ENCODE measurements at regions not wholly inside any gene's neighbourhood (a gene's known extent, or its start where the extent isn't known, plus 50 kb on each side); places are given as distances from the start of the nearest gene placed in this dataset.

DNA sequence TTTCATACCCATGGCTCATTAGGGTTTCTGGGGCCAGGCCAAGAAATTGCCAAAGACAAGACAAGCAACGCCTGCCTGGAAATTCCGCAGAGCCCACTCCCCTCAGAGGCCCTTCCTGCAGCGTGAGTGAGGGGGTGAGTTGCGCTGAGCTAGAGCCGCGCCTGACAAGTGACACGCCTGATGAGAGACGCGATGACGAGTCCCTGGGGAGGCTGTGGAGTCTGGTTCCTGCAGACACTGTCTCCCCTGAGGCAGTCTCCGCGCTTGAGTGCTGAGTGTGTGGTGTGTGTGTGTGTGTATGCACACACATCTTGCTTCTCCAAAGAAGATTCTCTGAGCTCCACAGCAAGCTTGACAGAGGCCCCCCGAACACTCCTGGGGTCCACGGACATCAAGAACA lies 269.8 kb downstream of the BCOR start:
- DNase-seq = peak in 7 of 42 donors; percentile 16 to 56 (median 40)
- intact Hi-C loops (cut with DNase I) = no loop called here

- DNase-seq = no peak
- intact Hi-C loops (cut with DNase I) = no loop called here
Measured at GRCh38 chrX:39828971-39829370, 268.8 kb downstream of the BCOR start.

DNA sequence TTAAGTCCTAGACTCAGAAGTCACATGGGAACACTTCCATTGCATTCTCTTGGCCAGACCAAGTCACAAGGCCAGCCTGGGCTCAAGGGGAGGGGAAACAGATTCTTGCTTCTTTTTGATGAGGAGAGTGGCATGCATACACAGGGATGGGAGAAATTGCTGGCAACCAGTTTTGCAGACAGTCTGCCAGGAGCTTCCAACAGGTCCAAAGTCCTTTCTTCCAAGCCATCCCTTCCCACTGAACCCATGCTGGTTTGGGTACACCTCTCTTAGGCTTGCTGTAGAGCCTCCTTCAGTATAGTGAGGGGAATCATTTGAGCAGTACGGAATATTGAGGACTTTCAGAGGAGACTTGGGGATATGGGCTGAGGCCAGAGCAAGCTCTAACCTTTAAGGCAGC lies 267.8 kb downstream of the BCOR start:
- intact Hi-C loops (cut with DNase I) = no loop called here
- no peak for DNase-seq

- no peak for DNase-seq
- intact Hi-C loops (cut with DNase I) = no loop called here
Measured at GRCh38 chrX:39830414-39830813, 267.3 kb downstream of the BCOR start.

GRCh38 chrX:39832211-39832610 lies 265.5 kb downstream of the BCOR start:
- intact Hi-C loops (cut with DNase I) = no loop called here
- DNase-seq = no peak

DNA sequence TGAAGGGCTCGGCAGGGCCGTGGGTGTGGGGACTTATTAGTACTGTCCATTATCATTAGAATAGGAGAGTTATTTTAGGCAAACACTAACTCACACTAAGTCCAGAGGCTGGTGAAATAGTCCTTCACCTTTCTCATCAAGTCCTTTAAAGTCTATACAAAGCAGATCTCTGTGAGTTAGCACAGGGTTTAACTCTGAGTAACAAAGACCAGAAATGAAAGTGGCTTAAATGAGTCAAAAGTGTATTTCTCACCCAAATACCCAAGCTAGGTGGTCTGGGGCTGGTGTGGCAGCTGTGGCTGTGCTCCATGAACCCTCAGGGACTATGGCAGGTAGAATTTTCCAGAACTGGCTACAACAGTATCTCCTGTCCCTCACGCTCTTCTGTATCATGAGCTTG lies 263.2 kb downstream of the BCOR start:
- intact Hi-C loops (cut with DNase I) = no loop called here

DNA sequence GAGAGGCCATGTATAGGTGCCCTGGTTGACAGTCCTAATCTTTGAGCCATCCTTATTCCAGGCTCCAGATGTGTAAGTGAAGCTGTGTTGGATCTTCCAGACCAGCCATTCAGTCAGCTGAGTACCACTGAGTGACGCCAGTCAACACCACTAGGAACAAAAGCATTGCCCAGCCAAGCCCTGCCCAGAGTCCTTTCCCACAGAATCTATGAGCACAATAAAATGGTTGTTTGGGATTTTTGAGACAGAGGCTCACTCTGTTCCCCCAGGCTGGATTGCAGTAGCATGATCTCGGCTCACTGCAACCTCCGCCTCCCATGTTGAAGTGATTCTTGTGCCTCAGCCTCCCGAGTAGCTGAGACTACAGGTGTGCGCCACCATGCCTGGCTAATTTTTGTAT lies 262.5 kb downstream of the BCOR start:
- DNase-seq = peak in 2 of 42 donors; percentile 20 to 43

More for the DNA sequence above, 263.2 kb downstream of the BCOR start:
- DNase-seq = no peak

DNA sequence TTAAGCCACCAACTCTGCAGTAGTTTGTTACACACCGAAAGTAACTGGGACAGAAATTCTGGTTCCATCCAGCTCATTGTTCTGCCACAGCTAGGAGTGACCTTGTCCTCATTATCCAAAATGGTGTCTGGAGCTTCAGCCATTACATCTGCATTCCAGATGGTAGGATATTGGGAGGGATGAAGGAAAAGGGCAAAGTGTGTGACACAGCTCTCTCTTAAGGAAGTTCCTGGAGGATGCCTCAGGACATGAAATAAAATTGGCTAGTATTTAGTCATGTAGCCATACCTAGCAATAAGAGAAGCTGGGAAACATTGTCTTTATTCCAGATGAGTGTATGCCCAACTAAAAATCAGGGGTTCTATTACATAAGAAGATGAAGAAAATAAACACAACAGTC lies 262.0 kb downstream of the BCOR start:
- intact Hi-C loops (cut with DNase I) = no loop called here
- no peak for DNase-seq

More for the DNA sequence above, 262.5 kb downstream of the BCOR start:
- intact Hi-C loops (cut with DNase I) = no loop called here

DNA sequence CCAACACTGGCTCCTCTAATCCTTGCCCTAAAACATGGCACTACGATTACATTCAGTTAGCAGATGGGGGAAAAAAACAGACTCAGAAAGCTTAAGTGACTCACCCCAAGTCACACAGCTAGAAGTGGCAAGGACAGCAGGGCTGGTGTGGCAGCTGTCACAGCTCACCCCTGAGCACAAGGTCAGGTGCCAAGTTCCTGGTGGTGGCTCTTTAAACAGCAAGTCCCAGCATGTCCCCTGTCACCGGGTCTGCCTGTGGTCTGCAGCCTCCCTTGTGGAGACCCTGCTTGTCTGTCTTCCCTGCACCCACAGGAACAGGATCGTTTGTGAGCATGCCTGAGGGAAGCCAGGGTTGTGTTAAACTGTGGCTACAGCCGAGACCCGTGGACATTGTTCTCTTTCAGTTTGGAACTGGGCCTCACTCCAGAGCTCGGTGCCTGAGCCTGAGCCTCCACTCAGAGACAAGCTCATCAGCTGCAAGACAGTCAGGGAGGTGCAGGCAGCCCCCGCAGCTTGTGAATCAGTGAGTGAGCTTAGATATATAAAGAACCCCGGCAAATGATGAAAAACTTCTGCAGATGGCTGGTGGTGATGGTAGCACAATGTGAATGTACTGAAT lies 260.8 kb downstream of the BCOR start:
- intact Hi-C loops (cut with DNase I) = no loop called here

DNA sequence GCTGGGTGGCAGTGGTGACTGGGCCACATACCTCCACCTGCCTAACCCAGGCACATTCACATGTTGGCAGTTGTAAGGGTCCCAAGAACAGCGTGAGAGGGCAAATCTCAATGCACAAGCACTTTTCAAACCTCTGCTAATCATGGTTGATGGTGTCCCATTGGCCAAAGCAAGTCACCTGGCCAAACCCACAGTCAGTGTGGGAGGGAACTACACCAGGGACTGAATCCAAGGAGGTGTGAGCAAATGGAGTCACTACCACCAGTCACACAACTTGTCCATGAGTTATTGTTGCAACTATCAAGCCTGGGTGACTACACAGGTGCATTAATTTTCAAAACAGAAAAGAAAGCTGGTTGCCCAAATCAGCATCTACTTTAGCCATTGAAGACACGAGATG lies 260.1 kb downstream of the BCOR start:
- DNase-seq = no peak
- intact Hi-C loops (cut with DNase I) = no loop called here

More for the DNA sequence above, 260.8 kb downstream of the BCOR start:
- no peak for DNase-seq

GRCh38 chrX:39839371-39839770 lies 258.4 kb downstream of the BCOR start:
- no peak for DNase-seq
- intact Hi-C loops (cut with DNase I) = no loop called here

GRCh38 chrX:39840133-39840532 lies 257.6 kb downstream of the BCOR start:
- intact Hi-C loops (cut with DNase I) = no loop called here

GRCh38 chrX:39840581-39841093 lies 257.1 kb downstream of the BCOR start:
- intact Hi-C loops (cut with DNase I) = no loop called here
- peak in 5 of 42 donors; percentile 9 to 36 (median 24) for DNase-seq

More at GRCh38 chrX:39840133-39840532, 257.6 kb downstream of the BCOR start:
- no peak for DNase-seq

DNA sequence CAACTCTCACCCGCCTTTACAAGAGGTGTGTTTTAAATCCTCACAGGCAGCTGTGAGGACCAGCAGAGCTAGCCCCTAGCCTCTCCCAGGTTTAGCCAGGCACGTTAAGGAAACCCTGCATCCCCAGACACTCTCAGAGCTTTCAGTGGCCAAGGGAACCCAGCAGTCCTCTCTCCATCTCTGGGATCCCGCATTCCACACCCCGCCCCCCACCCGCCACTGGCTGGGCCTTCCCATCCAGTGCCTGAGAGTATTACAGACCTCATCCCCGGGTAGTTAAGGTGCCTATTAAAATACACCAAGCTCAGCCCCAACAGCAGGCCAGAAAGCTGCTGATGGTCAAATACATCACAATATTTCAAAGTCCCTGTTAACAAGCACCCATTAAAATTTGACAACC lies 256.2 kb downstream of the BCOR start:
- no peak for DNase-seq
- intact Hi-C loops (cut with DNase I) = no loop called here

DNA sequence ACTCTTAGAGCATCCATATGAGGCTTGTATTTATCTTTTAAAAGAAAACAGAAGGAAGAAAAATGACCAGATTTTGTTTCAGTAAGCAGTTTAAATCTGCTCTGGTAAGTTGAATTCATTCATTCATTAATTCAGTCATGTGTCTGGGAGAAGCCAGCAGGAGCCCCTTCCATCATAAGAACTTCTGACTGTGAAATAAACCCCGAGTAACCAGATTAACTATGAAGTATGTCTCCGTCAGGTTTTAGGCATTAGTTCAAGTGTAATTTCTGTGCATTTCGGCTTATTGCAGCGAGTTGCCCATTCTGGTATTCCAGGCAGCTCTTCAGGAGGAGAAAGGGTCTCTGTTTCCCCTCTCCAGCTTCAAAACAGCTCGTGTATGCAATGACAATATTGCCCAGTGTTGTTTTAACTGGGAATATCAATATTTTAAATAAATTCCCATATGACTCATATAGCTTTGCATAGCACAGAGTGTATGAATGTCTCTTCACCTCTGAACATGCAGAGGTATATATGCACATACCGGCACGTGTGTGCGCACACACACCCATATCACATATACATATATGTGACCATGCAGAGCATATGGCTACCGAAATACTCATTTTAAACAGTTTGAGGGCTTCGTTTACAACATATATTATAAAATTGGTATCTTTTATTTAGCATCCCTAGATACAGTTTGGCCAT lies 255.3 kb downstream of the BCOR start:
- intact Hi-C loops (cut with DNase I) = no loop called here
- DNase-seq = no peak

DNA sequence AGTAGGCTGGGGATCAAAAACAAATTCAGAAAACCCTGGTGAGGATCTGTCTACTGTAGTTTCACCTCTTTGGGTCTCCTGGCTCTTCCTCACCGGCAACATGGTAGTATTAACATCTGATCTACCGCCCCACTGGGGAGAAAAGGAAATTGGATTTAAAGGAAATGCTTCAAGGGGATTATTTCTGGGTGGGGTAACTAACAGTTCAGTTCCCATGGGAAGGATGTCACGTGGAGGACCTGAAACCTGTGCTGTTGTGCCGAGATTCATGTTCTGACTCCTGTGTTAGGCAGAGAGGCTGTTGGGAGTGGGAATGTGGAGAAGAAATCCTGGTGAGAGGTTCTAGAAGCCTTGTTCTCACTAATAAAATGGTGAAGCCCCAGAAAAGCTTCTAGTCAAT lies 254.4 kb downstream of the BCOR start:
- DNase-seq = no peak
- intact Hi-C loops (cut with DNase I) = no loop called here

- DNase-seq = no peak
- intact Hi-C loops (cut with DNase I) = no loop called here
Measured at GRCh38 chrX:39845233-39845632, 252.5 kb downstream of the BCOR start.

DNA sequence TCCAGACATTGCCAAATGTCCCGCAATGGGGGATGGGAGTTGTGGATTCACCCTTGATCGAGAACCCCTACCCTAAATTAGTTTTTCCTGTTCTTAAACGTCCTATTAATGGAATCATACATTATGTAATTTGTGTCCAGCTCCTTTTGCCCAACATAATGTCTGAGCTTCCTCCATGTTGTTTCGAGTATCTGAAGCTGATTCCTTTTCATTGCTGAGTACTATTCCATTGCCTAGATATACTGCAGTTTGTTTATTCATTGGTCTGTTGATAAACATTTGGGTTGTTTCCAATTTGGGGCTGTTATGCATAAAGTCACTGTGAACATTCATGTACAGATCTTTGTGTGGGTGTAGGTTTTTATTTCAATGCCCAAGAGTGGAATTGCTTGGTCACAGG lies 251.3 kb downstream of the BCOR start:
- intact Hi-C loops (cut with DNase I) = no loop called here
- DNase-seq = no peak

DNA sequence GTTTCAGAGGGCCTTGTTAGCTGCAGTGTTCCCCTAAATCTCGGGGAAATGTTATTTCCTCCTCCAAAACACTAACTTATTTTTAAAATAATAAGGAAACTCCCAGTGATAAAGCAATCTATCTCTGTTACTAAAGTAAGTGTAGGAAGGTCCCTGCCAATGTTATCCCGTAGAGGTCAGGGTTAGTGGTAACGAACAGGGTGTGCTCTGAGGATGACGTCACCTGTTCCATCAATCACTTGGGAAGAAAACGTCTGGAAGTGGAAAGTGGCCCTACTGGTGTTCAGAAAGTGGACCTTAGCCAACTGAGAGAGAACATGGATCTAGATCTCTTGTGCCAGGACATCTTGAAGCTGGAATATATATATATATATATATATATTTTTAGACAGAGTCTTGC lies 249.5 kb downstream of the BCOR start:
- DNase-seq = no peak
- intact Hi-C loops (cut with DNase I) = no loop called here

DNA sequence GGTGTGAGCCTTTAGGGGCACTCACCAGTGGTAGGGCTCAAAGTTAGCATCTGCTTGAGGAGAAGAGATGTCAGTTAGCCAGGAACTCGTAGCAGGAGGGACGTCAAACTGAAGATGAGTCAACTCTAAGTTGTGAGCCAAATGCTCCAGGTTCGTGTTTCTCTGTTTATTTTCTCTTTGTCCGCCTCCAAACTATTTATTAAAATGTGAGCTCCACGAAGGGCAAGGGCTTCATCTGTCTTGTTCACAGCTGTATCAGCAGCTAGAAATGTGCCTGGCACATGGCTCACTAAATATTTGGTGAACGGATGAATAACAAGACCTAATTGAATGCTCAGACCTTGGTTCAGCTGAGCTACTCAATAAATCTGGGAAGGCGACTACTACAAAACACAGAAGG lies 248.9 kb downstream of the BCOR start:
- intact Hi-C loops (cut with DNase I) = no loop called here
- no peak for DNase-seq

- intact Hi-C loops (cut with DNase I) = no loop called here
Measured at GRCh38 chrX:39850209-39850608, 247.5 kb downstream of the BCOR start.

More at GRCh38 chrX:39850209-39850608, 247.5 kb downstream of the BCOR start:
- no peak for DNase-seq

Measured in head of caudate nucleus (tissue), 42 donors.